GM18858 (cell line): ENCODE measurements at regions not wholly inside any gene's neighbourhood (a gene's known extent, or its start where the extent isn't known, plus 50 kb on each side); places are given as distances from the start of the nearest gene placed in this dataset.
"Not testable (repeated sequence)": the region's sequence is repeated elsewhere in the genome, so short reads cannot be mapped to it uniquely, and the experiment has no call there.

ENCODE experiments used
- ATAC-seq: cut with Tn5 transposase; IDR thresholded peaks from one replicate; pipeline ENCODE4 v1.9.1; 2021; ENCODE audit not compliant: unreplicated experiment

DNA sequence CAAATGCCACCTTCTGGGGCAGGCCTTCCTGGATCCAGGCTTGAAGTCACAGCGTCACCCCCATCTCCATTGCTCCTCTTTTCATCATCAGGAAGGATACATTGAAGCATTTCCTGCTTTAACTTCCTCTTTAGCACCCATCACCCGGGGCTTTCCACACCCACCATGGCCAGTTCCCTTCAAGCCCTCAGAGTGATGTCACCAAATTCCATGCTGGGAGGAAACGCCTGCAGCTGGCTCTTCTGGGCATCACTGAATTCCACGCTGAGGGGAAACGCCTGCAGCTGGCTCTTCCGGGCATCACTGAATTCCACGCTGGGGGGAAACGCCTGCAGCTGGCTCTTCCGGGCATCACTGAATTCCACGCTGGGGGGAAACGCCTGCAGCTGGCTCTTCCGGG, 354.6 kb downstream of the SMOC2 start:
- not testable (repeated sequence) for ATAC-seq

GRCh38 chr6:168794491-168794890, 353.5 kb downstream of the SMOC2 start:
- no peak for ATAC-seq

DNA sequence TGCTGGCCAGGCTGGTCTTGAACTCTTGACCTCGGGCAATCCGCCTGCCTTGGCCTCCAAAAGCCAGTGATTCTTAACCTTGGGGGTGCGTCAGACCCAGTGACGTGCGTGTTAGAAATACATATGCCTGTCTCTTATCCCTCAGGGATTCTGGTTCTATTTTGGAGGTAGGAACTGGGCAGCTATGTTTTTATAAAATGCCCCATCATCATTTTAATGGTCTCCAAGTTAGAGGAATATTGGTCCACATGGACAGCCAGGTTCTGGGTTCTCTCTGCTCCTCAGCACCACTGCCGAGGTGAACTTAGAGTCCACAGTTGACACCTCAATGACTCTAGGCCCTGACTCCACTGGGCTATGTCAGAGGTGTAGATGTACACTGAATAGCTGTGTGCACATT, 352.7 kb downstream of the SMOC2 start:
- ATAC-seq = no peak

DNA sequence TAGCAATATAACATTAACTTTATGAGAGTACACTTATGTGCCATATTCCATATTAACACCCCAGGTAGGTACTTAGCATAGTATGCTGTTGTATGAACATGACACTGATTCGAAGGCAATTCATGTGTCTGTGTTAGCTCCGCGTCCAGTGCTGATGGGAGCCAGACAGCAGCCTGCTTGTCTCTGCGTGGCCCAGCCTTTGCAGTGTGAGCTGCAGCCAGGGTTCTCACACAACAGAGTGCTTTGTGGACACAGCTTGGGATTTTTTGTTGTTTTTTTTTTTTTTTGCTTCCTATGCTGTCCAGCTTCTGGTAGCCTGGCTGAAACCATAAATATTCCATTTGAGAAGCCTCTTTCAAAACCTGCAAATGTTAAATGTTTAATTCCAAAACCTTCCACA, 350.9 kb downstream of the SMOC2 start:
- ATAC-seq = no peak

DNA sequence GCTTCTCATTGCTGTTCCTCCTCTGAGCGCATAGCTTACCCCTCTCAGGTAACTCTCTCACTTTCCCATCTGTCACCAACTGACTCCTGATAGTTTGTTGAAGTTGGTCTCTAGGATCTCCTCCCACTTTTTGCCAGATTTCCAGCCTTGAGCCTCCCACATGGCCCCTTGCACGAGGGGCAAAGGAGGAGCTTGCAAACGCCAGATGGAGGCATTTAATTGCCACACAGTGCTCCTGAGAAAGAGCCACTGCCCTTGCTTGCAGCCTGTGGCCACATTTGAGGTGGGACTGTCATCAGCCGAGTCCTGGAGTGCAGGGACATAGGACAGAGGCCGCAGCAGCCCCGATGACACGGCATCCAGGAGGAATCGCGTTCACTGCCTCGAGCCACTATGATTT, 348.7 kb downstream of the SMOC2 start:
- ATAC-seq = no peak

DNA sequence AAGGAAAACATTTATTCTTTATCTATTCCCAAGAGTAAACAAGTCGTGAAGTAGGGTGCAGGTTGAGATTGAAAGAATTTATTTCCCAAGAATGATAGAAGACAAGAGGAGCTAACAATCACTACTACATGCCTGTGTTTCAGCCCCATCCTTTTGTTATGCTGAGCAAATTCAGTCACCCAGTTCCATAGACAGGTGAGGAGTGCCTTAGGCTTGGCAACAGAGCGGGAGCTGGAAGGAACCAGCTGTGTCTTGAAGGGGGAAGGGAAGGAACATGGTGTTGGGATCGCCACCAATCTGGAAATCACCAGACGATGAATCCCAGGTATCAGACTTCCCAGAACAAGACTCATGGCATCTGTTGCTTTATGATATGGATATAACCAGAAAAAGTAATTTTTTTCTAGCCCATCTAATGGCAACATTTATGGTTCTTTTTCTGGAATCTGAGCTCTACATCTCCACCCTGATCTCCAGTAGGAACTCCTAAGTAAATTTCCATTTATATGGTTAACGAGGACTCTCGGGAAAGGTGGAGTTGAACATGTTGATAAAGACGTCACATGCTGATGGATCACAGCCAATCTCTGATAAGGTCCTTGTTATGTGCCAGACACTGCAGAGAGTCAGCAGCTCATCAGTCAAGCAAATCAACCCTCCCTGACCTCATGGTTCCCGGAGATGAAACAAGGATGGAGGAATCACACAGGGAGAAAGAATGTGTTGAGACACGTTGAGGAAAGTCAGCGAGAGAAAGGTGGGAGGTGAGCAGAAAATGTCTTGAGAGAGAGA, 344.9 kb downstream of the SMOC2 start:
- ATAC-seq = no peak

DNA sequence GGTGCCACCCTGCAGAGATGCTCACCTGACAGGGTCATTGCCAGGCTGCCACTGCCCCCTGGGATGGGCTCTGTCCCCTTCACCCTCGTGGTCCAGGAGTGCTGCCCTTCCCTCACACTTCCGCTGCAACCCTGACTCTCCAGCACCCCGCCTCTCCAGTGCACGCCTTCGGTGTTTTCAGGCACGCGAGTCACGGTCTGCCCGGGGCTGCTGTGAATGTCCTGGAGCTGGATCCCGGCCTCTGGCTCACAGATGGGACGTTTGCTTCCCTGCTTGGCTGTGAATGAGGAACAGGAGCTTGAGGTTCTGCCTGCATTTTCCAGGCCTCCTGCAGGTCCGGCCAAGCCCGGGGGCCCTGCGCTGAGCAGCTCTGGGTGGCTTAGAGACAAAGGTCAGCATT, 343.4 kb downstream of the SMOC2 start:
- ATAC-seq = no peak

DNA sequence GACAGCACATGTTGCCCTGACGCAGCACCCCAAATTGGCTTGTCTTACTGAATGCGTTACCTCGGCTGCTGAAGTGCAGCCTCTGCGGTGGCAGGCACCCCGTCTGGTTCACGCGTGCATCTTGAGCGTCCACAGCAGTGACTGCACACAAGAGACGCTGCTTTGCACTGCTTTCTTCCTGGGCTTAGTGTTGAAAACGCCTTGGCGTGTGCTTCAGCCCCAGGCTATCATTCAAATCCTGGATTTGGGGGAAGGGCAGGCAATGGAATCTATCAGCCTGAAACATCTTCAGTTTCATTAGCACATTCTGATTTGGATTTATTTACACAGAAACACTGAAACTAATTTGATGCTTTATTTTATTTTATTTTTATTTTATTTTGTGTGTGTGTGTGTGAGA, 342.7 kb downstream of the SMOC2 start:
- ATAC-seq = no peak

GRCh38 chr6:168782187-168782751, 341.3 kb downstream of the SMOC2 start:
- ATAC-seq = no peak

DNA sequence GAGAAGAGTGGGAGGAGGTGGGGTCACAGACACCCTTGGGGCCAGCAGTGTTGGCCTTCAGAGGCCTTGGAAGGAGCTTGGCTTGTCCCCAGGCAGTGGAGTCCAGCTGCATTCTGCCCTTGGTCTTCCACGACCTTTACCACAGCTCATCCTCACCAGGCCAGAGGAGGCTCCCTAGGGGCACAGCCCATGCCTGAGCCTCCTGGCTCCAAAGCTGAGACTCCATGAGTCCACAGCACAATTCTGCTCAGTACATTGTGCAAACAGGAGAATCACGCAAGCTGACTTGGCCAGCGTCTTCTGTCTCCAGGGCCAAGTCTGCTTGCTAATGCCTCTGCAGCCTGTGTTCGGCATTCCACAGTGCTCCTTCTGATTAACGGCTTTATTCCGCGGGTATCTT, 337.2 kb downstream of the SMOC2 start:
- ATAC-seq = no peak

- no peak for ATAC-seq
Measured at GRCh38 chr6:168774381-168774780, 333.4 kb downstream of the SMOC2 start.

- no peak for ATAC-seq
Measured at GRCh38 chr6:168773788-168774187, 332.8 kb downstream of the SMOC2 start.

GRCh38 chr6:168765752-168766151, 324.8 kb downstream of the SMOC2 start:
- ATAC-seq = no peak

GRCh38 chr6:168756009-168756634, 315.1 kb downstream of the SMOC2 start:
- no peak for ATAC-seq

DNA sequence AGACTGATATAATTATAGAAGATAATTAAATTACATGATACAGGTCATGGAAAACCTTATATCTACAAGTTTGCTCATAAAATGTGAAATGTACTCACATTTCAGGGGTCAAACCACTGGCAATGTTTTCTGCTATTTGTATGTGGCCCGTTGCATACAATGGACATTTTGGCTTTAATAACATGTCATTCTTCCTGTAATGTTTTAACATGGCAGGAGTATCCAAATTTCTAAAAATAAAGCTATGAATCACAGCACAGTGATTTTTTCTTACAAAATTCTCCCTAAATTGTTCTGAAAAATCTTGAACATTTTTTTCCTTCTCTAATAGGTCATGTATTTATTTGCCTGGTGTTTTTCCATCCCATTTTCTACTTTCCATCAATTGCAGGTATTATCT, 305.7 kb downstream of the SMOC2 start:
- no peak for ATAC-seq

GRCh38 chr6:168746013-168746412, 305.0 kb downstream of the SMOC2 start:
- ATAC-seq = no peak

DNA sequence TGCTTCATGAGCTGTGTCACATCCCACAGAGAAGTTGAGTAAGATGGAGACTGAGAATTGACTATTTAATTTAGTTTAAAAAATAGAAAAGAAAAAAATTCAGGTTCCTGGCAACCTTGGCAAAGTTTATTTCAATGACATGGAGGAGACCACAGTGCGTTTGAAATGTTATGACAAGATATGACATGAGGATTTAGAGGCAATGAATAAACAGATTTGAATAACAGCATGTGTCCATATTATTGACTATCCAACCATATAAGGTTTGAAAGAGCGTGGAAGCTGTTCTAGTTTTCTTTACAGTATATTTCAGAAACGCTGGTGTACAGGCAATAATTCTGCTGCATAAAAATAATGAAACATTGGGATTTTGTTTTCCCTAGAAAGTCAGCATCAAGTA, 303.9 kb downstream of the SMOC2 start:
- ATAC-seq = no peak

DNA sequence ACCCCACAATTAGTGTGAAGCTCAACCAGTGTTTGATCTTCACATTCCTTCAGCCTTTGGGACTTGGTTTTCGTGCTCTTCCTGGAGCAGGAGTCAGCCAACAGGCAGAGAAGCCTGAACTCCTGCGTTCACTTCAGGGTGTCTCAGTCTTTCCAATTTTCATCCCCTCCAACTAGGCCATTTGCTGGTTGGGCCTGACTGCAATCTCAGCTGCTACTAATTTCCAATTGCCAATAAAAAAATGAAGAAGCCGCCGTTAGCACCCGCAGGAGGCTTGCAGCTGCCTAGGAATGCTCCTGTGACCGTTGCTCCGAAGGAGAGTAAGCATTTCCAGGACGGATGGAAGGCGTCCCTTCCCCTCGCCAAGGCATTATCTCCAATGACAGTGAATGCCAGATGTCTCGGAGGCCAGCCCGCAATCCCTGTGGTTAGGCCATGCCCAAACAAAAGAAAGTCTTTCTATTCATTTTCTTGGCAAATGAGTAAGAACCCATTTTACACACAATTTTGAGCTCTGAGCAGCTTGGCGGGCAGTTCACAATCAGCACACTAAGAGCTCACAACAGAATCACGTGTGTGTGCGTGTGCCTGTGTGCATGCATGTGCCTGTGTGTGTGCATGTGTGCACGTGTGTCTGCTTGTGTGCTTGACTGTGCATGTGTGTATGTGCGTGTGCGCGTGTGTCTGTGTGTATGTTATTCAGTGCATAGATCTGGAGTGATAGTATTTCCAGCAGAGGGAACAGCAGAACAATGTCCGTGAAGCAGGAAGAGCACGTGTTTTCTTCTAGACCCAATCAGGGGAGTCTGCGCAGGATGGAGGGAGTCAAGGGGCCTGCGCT, 301.2 kb downstream of the SMOC2 start:
- ATAC-seq = no peak

DNA sequence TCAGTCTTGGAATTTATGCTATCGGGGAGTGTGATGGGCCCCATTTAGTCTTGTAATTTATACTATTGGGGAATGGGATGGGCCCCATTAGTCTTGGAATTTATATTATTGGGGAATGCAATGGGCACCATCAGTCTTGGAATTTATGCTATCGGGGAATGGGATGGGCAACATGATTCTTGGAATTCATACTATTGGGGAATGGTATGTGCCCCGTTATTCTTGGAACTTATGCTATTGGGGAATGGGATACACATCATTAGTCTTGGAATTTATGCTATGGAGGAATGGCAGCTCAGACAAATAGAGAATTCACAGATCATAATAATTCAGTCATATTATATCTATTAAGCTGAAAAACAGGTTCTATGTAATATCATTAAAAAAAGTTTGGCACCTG, 300.3 kb downstream of the SMOC2 start:
- ATAC-seq = no peak

DNA sequence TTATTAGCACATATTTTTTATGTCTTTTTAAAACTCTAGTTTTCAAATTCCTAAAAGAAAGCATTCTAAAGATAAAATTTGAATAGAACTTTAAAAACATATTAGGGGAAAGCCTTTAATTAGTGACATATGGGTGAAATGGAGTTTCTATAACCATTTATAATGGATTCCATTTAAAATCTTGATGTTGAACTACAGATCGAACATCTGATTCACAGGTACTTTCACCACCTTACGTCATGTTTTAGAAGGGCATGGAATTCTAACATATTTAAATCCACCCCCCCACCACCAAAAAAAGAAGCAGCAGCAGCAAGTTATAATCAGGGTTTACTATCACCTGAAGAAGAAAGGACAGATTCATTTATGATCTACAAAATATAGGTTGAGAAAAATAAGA, 298.4 kb downstream of the SMOC2 start:
- no peak for ATAC-seq

DNA sequence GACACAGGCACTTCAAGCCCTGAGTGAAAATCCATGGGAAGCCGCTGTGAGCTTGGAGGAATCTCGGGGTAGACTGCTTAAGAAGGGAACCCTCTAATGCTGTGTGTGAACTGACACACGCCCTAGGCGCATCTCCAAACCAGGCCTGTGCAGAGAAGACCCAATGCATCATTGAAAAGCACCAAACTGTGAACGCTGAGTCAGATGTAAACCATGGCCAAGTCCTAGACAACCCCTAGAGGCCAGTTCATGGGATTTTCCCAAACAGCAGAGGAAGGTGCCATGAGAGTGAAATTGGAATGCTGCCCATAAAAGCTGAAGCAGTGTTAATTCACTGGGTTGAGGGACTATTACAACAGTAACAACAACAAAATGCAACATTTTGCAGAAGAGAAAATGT, 296.5 kb downstream of the SMOC2 start:
- no peak for ATAC-seq

- no peak for ATAC-seq
Measured at GRCh38 chr6:168737014-168737413, 296.0 kb downstream of the SMOC2 start.
